SK-N-SH (cell line): ENCODE measurements at regions not wholly inside any gene's neighbourhood (a gene's known extent, or its start where the extent isn't known, plus 50 kb on each side); places are given as distances from the start of the nearest gene placed in this dataset.

ENCODE experiments used
- CTCF ChIA-PET: fragments of 300-600, 350-600 bp; formaldehyde crosslinking; extraction: SDS; loops from one replicate; lab custom pipeline; 2021; lab: Yijun Ruan, JAX
- POLR2A ChIA-PET: fragments of 350-600 bp; sonication (Branson Sonifier 250); formaldehyde crosslinking; extraction: SDS; loops from one replicate; lab custom pipeline; 2020; ENCODE audit warnings: antibody characterized with exemption, inconsistent platforms; lab: Yijun Ruan, JAX
- DNase-seq: peaks from one replicate; pipeline ENCODE4 v3.0.0; 2012
- H2AFZ ChIP-seq: fragments of 200-600 bp; sonication (generic); 2 replicates; pipeline ENCODE4 v1.8.1; 2016; ENCODE audit warnings: antibody characterized with exemption, mild to moderate bottlenecking, low read depth
- H3F3A ChIP-seq: fragments of 200-600 bp; sonication (generic); replicated peaks from 2 replicates; pipeline ENCODE3; 2016; ENCODE audit warnings: antibody characterized with exemption, mild to moderate bottlenecking; ENCODE audit not compliant: insufficient read depth
- H3K27ac ChIP-seq, 2 experiments: fragments of 200-500 bp in 1 of 2; fragments of 200-600 bp in 1 of 2; sonication (Bioruptor generic) in 1 of 2; sonication (generic), shearing (Covaris generic) in 1 of 2; 2 replicates each; pipeline versions ENCODE4 v1.5.1 to v1.6.1; 2014 to 2016; ENCODE audit warnings: low read depth in 2 of 2, inconsistent platforms in 1 of 2, low read length in 1 of 2, mild to moderate bottlenecking in 1 of 2, mixed read lengths in 1 of 2
- H3K27me3 ChIP-seq: fragments of 200-600 bp; sonication (generic), shearing (Covaris generic); 2 replicates; pipeline ENCODE4 v1.6.1; 2016; ENCODE audit warnings: mixed run types; ENCODE audit not compliant: insufficient read depth
- H3K36me3 ChIP-seq, 2 experiments: fragments of 200-500 bp in 1 of 2; fragments of 200-600 bp in 1 of 2; sonication (Bioruptor generic) in 1 of 2; sonication (generic) in 1 of 2; replicated peaks in 1 of 2; 2 replicates each; pipeline versions ENCODE3 to v1.5.1; 2014 to 2016; ENCODE audit warnings: low read length in 1 of 2, mild to moderate bottlenecking in 1 of 2; ENCODE audit not compliant: insufficient read depth in 2 of 2, control insufficient read depth in 1 of 2
- H3K4me1 ChIP-seq, 2 experiments: fragments of 200-500 bp in 1 of 2; fragments of 200-600 bp in 1 of 2; sonication (Bioruptor generic) in 1 of 2; sonication (generic), shearing (Covaris generic) in 1 of 2; 2 replicates each; pipeline versions ENCODE4 v1.5.1 to v1.6.1; 2014 to 2016; ENCODE audit warnings: low read depth in 1 of 2, low read length in 1 of 2, mixed run types in 1 of 2; ENCODE audit not compliant: insufficient read depth in 2 of 2, control insufficient read depth in 1 of 2
- H3K4me2 ChIP-seq: fragments of 200-600 bp; sonication (generic), shearing (Covaris generic); 2 replicates; pipeline ENCODE4 v1.6.1; 2017; ENCODE audit warnings: mixed run types
- H3K4me3 ChIP-seq, 2 experiments: fragments of 200-500 bp in 1 of 2; fragments of 200-600 bp in 1 of 2; sonication (Bioruptor generic) in 1 of 2; sonication (generic), shearing (Covaris generic) in 1 of 2; 2 replicates each; pipeline versions ENCODE4 v1.5.1 to v1.8.1; 2014 to 2016; ENCODE audit warnings: low read depth in 2 of 2, inconsistent platforms in 1 of 2, low read length in 1 of 2, mild to moderate bottlenecking in 1 of 2, mixed read lengths in 1 of 2, moderate library complexity in 1 of 2
- H3K79me2 ChIP-seq: fragments of 200-600 bp; sonication (generic); 2 replicates; pipeline ENCODE4 v1.8.1; 2017; ENCODE audit warnings: mild to moderate bottlenecking; ENCODE audit not compliant: insufficient read depth
- H3K9ac ChIP-seq: fragments of 200-600 bp; sonication (generic); 2 replicates; pipeline ENCODE4 v1.6.1; 2017; ENCODE audit warnings: mixed run types
- H3K9me2 ChIP-seq: fragments of 200-600 bp; sonication (generic); 2 replicates; pipeline ENCODE4 v1.6.1; 2017; ENCODE audit warnings: mixed run types
- H3K9me3 ChIP-seq: fragments of 200-600 bp; sonication (generic); 2 replicates; pipeline ENCODE4 v1.6.1; 2017; ENCODE audit warnings: mixed run types, mild to moderate bottlenecking, moderate library complexity
- H4K20me1 ChIP-seq: fragments of 200-600 bp; sonication (generic); 2 replicates; pipeline ENCODE4 v1.6.1; 2017; ENCODE audit warnings: mild to moderate bottlenecking, mixed run types; ENCODE audit not compliant: insufficient read depth
- FOXM1 ChIP-seq: IDR thresholded peaks from 2 replicates; pipeline ENCODE4 v1.4.0; 2012; ENCODE audit warnings: low read depth, mild to moderate bottlenecking
- GATA2 ChIP-seq: sonication (generic); formaldehyde crosslinking; IDR thresholded peaks from 2 replicates; pipeline ENCODE4 v1.5.0; 2020; ENCODE audit warnings: mild to moderate bottlenecking, missing genetic modification reagents
- JUND ChIP-seq: IDR thresholded peaks from 2 replicates; pipeline ENCODE4 v1.4.0; 2012
- ZBTB33 ChIP-seq: IDR thresholded peaks from 2 replicates; pipeline ENCODE4 v1.4.0; 2012; ENCODE audit warnings: low read depth, borderline replicate concordance
- WGBS: methylation state at CpG from one replicate; pipeline ENCODE4 v1.1.6; 2017; ENCODE audit warnings: low lambda C conversion rate; 5-methylcytosine and 5-hydroxymethylcytosine counted together

DNA sequence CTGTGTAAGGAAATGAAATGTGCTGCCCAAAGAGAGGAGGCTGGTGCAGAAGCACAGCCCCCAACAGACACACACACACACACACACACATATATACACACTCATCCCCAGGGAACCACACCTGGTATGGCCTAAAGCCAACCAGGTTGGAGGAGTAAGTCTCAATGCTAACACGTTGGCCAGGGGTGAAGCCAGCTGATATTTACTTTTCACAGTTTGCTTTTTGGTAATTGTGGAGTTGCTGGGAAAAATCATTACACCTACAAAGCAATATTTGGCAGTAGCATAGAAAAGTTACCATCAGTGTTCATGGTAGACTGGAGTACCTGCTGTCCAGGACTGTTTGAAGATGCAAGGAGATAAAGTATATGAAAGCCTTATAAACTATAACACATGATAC, 50.3 kb upstream of the NAA20 start:
- TF ChIP-seq GATA2 (no peak), FOXM1 (no peak), ZBTB33 (no peak), JUND (no peak)
- H3K27me3 ChIP-seq = no peaks in the 10 kb centered on the region
- ChIA-PET POLR2A (no interaction called here), CTCF (no interaction called here)
- DNase-seq = no peak
- H3K4me1 ChIP-seq = peaks cover 0 to 14% of the 10 kb centered on the region in 2 experiments; a peak in 1 of 4 replicates
- no peak overlapping the region for H3K4me2 ChIP-seq
- H3K9me2 ChIP-seq = no peaks in the 10 kb centered on the region
- H3K36me3 ChIP-seq = peaks cover 0 to 8% of the 10 kb centered on the region in 2 experiments
- no peaks in the 10 kb centered on the region for H3K79me2 ChIP-seq
- WGBS = 64% methylated on average over 1 of the region's 1 CpG
- H3K9ac ChIP-seq = no peak overlapping the region
- H4K20me1 ChIP-seq = no peaks in the 10 kb centered on the region
- no peak overlapping the region for H3K4me3 ChIP-seq
- no peaks in the 10 kb centered on the region for H3K9me3 ChIP-seq
- no peak overlapping the region for H3K27ac ChIP-seq
- no peaks in the 10 kb centered on the region for H3F3A ChIP-seq
- H2AFZ ChIP-seq = no peak overlapping the region
